T follicular helper cell (primary cell): ENCODE measurements at regions not wholly inside any gene's neighbourhood (a gene's known extent, or its start where the extent isn't known, plus 50 kb on each side); places are given as distances from the start of the nearest gene placed in this dataset.

Experiments
- DNase-seq: peaks from one replicate; pipeline ENCODE4 v3.0.0-alpha.2; 2020; ENCODE audit warnings: low read depth

DNA sequence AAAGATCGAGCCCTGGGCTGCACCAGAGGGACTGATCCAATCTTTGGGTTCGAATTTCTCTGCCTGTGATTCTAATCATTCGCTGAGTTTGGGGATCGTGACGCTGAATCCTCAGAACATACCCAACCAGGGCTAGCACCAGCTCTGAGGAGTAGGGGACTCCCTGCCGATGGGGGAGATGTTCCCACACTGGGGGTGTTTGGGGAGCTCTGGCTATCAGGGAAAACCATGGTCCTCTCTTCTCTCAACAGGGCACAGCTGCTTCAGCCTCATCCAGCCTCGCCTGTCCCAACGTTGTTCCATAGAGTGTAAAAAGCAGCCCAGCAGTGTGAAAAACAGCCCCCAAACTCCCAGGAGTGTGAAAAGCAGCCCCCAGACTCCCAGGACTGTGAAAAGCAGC, 136.6 kb downstream of the ANKRD60 start:
- DNase-seq = no peak

DNA sequence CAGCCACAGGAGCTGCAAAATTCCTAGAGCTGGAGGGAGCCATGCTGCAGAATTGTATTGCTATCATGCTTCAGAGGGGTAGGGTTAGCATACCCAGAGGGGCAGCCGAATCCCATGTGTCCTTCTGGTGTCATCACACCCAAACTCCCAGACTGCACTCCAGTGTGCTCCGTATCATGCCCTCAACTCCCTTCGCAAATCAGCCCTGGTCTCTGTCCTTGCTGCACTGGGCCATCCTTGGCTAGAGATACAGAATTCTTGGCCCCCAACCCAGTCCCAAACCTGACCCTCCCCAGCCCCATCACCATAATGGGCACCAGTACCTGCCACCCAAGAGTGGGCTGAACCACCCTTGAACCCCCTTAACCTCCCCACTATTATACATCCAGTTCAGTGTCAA, 138.3 kb downstream of the ANKRD60 start:
- DNase-seq = no peak

DNA sequence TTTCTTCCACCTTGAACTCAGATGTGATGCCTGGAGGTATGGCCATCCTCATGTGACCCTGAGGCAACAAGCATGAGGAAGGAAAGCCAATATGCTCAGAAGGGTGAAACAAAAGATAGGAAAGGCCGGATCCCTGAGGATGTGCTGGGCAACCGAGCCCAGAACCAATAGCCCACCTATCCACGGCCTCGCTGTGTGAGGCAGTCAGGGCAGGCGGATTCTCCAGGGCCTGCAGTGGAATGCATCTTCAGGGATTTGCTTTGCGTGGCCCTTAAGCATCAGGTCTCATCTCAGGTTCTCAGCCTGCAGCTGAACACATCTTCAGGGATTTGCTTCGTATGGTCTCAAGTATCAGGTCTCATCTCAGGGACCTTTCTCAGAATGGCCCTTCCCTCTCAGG, 139.8 kb downstream of the ANKRD60 start:
- DNase-seq = no peak

- no peak for DNase-seq
These were observed 140.3 kb downstream of the ANKRD60 start for GRCh38 chr20:58088105-58088504.

DNA sequence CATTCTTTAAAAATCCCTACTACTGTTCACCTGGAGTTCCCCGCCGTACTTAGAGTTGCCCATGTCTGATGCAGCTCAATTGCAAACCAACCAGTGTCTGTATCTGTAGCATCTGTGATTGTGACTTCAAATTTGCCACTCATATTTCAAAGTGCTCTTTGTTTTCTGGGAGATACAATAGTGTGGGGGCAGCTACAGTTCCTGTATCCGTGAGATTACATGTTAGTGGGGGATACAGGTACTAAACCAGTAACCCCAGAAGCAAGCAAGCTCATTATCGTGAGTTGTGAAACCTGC, 140.9 kb downstream of the ANKRD60 start:
- DNase-seq = no peak

GRCh38 chr20:58086763-58087561, 141.5 kb downstream of the ANKRD60 start:
- no peak for DNase-seq

- DNase-seq = no peak
These were observed 143.5 kb downstream of the ANKRD60 start for GRCh38 chr20:58084966-58085365.

- no peak for DNase-seq
These were observed 143.9 kb downstream of the ANKRD60 start for GRCh38 chr20:58084566-58084965.

DNA sequence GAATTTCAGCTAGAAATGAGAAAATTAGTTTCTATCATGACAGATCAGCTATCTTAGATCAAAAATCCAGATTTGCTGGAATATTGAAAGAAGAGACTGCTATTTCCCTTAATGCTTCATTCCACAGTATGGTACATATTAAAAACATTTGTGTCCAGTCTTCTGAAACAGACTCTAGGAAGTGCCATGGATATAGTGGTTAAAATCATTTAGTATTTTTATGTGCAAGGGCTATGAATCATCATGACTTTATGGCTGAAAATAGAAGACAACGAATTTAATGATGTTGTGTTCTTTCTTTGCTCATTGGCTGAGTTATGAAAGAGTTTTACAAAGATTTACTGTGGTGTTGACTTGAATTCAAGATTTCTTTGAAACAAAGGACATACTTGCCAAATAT, 146.6 kb downstream of the ANKRD60 start:
- DNase-seq = no peak

DNA sequence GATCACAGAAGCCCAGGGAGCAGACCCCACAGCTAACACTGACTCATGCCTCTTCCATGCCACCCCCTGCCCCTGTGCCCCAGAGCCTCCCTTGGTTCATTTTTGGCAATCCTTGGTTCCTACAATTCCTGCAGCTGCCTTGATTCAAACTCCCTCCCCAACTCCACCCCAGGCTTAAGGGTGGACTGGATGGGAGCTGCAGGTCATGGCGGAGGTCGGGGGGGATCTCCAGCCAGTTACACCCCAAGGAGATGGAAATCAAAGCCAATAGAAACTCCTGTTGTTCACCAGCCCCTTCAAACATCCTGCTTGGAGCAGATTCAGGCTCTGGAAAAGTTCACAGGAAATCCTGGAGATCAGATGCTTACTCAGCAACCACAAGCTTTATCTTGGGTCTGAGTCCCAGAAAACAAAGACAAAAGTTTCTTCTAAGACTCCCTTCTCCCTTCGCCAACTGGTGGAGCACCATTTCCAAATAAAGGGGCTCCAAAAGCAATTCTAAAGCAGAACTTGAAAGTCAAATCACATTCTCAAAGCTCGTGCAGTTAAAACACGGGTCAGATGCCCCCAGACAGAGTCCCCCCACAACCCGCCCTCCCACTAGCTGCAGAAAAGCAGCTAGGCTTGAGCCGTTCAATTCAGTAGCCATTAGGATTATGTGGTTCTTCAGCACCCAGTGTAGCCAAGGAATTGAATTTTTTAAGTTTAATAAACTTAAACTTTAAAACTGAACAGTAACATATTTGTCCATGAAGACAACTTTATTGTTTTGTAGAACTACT, 149.5 kb downstream of the ANKRD60 start:
- DNase-seq = no peak

DNA sequence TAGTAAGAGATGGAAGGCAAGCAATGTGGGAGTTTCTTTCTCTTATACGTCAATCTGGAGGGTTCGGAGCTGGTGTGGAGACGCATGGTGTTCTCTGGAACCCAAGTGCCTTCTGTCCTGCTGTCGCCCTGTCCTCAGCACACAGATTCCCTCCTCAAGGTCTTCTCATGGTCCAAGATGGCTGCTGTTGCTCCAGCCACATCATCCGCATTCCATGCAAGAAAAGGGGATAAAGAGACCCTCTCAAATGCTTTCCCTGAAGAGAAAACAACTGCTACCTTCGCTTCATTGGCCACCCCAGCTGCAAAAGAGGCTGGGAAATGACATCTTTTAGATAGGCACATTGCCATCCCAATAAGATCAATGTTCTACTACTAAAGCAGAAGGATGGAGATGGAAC, 151.2 kb downstream of the ANKRD60 start:
- DNase-seq = no peak

DNA sequence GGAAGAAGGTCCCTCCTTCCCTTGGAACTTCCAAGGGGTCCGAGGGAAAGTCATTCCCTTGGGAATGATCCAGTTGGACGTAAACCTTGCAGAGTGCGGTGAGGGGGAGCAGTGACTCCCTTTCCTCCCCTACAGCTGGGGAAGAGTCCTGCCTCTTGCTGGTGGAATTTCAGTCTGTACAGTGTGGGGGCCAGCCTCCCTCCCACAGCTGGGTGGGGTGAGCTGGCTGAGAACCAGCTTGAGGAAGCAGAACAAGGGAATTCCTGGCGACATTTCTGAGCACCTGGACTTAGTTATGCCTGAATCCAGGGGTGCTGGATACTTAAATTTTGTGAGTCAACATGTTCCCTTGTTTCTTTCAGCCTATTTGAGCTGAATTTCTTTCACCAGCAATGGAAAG, 152.0 kb downstream of the ANKRD60 start:
- no peak for DNase-seq

DNA sequence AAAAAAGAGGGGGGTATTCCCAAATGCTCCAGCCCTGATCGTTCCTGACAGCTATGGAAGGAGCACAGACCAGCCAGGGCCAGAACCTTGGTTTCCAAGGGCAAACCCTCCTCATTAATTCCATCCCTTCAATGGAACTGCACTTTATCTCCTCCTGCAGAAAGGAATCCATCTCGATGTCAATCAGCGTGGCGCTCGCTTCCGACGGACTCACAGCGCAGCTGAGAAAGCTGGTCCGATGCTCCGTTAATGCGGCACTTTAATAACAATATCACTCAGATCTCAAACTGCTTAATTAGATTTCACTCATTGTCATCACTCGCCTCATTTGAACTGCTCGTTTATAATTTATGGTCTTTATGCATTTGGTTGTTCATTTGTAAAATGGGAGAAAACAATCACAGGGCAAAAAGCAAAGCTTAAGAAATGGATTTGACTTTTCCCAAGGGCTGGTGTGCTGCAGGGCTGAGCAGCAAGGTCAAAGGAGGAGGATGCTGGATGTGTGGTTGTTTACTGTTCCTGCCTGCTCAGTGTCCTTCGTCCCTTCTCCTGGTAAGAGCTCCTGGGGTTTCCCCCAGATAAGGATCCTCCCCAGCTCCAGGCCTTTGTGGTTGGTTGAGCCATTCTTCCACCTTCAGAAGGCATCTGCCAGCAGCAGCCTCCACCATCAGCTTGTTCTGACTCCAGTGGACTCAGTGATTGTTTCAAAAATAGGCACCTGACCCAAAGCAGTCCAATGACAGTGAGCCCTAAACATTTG, 152.7 kb downstream of the ANKRD60 start:
- DNase-seq = no peak

DNA sequence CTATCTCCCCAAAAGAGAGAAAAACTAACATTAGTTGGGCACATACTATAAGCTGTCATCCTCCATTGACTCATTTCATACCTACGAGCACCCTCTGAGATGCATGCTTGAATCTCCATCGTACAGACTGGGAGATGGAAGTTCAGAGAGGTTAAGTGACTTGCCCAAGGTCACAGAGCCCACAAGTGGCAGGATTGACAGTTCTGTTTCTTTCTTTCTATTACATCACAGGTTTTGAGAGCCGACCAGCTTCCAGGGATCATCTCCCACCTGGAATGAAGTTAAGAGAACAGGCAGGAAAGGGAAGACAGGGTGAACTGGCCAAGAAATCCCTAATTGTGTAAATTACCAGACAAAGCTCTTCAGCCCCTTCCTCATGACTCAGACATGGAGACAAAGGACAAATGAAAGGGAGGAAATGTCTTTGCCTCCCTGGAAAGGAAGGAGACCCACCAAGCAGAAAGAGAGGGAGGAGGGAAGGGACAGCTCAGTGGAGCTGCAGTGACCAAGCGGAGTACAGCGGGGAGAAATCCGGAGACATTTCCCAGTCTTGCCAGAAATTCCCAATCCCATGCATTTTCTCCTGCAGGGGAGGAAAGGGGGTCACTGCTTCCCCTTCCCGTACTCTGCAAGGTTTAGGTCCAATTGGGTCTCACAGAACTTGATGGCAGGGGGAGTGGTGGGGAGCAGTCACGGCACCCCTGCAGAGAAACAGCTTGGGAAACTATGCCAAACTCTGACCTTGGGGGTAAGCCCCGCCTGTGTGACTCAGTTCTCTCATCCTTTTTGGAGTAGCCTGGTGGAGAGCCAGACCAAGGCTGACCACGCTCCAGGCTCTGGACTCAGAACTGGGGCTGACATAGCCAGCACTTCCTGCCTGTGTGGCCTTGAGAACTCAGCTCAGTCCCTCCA, 154.3 kb downstream of the ANKRD60 start:
- DNase-seq = no peak

DNA sequence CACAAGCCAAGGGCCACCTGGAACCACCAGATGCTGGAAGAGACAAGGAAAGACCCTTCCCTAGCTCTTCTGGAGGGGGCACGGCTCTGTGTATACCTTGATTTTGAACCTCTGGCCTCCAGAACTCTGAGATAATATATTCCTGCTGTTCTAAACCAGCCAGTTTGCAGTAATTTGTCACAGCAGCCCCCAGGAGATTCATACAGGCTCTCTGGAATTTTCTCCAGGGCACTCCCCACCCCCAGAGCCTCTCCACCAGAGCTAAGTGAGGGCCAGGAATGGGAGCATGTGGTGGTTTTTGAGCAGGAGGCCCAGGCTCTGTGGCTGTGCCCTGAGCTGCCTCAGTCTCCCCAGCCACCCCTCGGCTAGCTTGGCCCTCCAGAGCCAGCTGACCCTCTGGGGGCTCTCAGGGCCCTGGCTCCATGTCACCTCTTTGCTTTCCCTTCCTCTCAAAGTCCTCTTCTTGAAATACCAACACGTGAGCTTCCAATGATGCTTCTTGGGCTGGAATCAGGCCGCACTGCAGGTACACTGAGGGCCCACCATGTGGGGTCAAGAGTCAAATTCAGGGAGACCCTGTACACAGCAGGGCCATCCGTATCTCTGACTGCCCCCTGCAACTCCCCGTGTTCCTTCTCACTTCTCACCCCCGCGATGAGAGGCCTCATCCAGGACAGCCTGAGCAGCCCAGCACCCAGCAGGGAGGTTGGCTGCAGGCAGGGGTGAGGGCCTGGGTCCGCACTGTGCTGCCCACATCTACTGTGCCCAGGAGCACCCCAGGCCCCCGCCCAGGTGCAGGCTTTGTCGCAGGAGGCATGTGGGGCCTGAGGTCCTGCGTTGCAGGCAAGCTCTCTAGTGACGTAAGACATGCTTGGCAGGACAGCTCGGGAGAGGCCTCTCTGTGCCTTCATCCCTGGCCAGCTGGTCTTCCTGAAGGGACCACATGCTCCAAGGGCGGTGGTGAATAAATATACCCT, 155.5 kb downstream of the ANKRD60 start:
- no peak for DNase-seq

- DNase-seq = no peak
These were observed 156.5 kb downstream of the ANKRD60 start for GRCh38 chr20:58071991-58072390.

GRCh38 chr20:58071298-58071697, 157.2 kb downstream of the ANKRD60 start:
- no peak for DNase-seq

DNA sequence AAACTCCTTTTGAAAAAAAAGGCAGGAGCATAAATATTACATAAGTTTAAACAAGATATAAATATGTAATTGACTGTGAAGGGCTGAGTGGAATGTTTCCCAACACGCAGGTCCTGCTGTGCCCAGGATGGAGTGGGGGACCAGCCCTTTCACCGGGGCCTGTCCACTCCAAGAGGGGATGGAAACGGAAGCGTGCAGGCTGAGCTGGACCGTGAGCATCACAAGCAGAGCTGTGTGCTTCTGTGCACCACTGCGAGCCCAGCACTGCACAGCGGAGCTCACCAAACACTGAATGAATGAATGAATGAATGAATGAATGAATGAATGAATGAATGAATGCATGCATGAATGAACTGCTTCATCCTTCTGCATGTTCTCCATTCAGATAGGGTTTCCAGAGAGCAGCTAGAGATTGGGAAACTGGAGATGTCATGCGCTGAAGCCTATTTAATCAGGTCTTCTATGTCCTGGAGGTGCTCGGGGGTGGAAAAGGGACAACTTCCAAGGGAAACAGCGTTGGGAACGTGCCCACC, 157.7 kb downstream of the ANKRD60 start:
- no peak for DNase-seq

DNA sequence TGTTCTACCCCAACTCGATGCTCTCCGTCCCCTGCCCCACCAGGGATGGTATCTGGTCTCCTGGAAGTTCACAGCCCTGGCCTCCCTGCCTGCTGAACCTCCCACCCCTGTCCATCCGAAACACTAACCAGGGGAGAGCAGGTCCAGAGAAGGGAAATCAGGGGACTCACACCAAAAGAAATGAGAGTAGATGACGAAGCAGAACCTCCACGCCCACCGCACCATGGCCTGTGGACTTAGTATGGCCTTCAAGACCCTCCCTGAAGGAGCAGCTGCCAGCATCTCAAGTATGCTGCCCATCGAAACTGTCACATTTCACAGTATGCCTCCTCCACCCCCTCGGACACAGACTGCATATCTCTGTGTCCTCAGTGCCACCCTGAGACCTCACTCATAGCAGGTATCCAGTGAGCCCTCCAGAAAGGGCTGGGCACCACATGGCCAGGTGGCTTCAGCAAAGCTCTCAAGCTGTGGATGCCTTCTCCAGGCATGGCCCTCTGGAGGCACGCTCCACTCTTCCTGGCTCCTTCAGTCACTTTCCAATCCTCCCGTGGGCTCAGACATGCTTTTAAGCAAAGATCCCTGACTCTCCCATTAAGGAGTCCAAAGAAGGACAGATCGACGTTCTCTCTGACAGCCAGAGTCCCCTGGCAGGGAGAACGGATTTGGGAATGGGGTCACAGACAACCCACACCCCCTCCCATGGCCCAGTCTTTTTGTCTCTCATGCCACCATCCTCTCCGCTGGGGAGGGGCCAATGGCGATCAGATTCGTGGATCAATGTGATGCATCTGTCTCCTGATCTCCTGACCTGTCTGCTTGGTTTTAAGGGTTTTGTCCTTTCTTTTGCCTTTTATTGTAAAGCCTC, 158.4 kb downstream of the ANKRD60 start:
- no peak for DNase-seq
